GM15510 (cell line): ENCODE measurements at regions not wholly inside any gene's neighbourhood (a gene's known extent, or its start where the extent isn't known, plus 50 kb on each side); places are given as distances from the start of the nearest gene placed in this dataset.

ENCODE experiments used
- POLR2A ChIP-seq: IDR thresholded peaks from 3 replicates; pipeline ENCODE4 v1.6.1; 2011; ENCODE audit warnings: borderline replicate concordance; ENCODE audit not compliant: insufficient read length; ENCODE audit errors: extremely low read depth

DNA sequence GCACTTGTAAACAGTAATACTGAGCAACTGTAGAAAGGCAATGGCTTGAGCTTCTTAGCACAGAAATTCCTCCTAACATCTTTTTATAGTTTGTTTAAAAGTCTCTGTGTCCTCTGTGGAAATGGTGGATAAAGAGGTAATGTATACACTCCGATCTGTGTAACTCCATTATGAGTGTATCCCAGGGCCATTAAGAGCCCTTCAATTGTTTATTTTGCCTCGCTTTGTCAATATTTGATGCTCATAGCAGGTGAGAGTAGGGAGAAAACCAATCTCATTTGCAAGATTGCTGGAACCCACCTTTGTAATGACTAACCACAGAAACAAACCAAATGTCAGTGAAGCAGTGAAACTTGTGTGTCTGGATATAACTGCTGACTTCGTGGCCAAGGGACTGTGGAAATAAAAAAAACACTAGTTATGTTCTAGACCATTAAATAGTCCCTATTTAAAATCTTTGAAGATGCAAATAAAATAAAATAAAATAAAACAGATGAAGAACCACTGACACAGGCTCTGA is 598.2 kb upstream of the BOD1L1 start:
- TF ChIP-seq POLR2A: no peak

DNA sequence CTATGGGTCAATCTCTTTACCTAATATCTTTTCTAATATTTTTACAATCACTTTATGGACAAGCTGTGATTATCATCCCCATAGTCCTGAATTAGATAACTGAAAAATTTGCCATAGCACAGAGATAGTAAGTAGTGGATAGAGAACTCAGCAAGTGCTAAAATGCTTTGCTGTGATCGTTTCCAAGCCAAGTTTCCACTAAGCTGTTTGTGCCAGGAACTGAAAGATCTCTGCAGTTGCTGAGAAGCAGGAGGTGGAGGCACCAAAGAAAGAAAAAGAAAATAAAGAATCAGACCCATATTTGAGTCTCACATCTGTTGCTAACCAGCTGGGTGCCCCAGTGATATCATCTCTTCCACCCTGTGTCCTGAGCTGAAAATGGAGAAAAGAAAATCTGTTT is 605.6 kb upstream of the BOD1L1 start:
- TF ChIP-seq POLR2A: no peak

DNA sequence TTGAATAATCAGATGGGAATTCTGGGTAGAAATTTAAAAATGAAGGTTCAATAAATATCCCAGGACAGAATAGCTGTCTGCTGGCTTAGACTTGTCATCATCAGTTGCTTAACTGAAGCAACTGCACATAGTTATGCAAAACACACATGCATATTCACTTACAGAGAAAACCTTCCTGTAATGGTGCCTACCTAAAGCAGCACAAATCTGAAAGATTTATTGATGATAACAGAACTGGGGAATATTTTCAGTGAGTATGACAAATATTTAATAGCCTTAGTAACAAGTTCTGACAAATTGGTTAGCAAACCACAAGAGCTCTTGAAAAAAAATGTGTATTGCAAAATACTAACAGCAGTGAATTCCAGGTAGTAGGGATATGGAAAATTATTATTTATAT is 606.8 kb upstream of the BOD1L1 start:
- TF ChIP-seq POLR2A: no peak

DNA sequence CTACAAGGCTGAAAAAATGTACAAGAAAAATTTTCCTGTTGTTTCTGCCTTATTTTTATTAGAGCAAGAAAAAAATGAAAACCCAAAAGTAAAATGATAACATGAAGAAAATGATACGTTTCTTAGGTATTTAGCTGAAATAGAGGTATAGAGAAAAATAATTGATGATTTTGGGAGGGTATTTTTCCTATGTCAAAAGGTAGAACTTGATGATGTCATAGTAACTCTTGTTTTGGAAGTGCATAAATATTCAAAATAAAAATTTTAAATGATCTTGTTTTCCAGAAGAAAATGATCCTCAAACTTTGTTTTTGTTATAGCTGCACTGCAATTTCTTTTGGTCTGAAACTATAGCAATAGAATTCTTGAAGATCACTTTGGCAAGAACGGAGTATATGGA is 608.8 kb upstream of the BOD1L1 start:
- TF ChIP-seq POLR2A: no peak

DNA sequence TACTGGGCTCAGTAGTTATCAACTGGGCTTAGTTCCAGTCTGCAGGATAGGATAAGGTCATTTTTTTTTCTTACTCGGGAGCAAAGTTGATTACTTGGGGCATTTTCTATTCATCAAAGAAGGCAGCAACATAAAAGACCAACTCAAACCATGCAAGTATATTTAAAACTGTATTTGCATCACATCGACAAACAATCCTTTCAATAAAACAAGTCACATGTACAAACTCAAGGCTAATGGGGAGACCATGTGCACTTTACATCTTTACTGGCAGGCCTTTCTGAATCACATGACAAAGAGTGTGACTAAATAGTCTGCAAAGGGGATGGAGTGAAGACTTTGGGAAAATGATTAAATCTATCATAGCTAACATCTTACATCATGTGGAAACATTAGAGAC is 610.4 kb upstream of the BOD1L1 start:
- no peak for TF ChIP-seq POLR2A

DNA sequence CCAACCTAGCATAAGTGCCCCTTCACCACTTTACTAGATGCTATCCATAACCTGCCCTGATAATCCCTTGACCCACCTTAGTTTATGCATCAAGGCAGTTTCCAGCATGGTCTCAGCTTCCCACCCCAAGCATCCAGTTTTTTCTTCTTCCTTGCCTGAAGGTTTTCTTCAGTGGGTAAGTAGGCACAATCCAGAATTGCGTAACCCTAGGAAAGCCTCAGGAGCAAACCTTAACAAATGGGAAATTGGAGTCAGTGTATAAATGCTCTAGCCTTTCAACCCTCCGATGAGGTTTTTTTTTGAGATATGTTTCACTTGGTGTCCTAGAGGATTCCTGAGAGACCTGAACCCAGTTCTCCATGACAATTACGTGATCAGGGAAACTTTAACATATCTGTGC is 614.0 kb upstream of the BOD1L1 start:
- TF ChIP-seq POLR2A: no peak

DNA sequence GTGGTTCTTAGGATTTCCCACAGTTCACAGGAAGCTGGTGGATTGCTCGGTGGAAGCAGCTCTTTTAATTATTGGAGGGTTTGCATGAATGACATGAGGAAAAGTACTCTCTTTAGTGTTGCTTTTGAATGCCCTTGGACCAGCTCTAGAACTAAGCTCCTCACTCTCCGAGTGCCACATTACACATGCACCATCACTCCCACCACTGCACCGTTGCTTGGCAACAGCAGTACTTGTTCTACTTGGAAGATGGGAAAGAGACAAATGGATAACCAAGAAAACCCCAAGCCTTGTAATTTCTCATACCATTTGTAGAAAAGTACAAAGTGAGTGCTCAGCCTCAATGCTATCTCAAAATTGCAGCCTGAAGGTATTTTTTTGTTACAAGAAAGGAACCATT is 620.2 kb upstream of the BOD1L1 start:
- no peak for TF ChIP-seq POLR2A

DNA sequence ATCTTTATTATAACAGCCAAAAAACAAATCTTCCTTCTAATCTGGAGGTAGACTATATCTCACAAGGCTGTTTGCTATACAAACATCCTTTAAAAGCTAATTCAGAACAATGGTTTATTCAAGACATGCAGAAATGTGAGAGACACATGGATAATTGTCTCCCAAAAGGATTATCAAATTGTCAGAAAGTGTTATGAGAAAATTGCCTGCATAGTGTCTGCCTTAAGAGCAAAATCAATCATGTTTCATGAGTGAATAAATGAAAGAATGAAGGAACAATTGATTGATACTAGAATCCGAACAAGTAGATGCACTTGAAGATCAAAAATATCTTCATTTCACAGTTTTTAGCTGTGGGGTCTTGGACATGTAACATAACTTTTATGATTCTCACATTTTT is 621.7 kb upstream of the BOD1L1 start:
- TF ChIP-seq POLR2A: no peak

DNA sequence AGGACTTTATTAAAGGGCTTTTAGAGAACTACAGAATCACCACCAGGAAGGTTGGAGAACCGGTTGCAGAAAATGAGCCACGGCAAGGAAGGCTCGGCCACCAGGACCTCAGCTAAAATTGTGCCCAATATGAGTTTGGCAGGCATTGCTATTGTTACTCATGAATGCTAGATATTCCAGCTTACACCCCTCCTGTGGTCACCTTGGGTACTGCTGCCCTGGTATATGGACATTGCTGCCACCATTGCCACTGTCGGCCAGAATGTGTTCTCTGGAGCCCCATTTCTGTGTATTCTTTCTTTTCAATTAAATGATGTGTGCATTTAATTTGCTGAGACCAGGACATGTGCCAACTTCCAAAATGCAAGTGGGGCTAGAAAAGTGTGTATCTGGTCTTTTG is 626.7 kb upstream of the BOD1L1 start:
- no peak for TF ChIP-seq POLR2A

DNA sequence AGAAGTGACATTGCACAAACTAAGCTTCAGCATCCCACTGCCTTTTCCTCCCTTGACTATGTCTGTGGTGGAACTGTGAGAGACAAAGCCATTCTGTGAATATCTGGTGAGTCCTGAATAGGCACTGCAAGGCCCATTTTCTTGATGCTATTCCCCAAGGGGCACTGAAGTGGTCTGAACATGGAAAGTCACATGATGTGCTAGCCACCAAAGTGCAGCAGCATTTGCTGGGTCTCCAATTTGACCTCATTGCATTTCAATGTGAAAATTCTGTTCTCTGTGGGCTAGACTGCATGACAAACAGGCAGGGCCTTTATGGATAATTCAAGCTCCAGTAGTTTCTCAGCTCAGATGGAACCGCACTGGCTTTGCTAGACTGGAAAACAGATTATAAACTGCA is 627.4 kb upstream of the BOD1L1 start:
- TF ChIP-seq POLR2A: no peak

DNA sequence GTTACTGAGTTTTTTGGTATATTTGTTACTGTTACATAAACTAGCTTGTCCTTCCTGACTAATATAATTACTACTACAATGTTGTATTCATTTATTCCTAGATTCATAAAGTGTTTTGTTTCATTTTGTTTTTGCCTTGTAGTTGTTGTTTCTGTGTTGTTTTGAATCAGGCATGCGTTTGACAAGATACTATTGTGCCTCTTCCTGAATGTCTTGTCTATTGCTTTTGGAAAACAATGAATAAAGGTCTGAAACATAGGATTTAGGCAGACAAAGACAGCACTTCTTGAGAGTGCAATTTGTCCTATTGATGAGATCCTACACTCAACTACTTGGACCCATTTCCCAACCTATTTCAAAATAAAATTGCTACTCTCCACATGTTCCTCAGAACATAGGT is 630.4 kb upstream of the BOD1L1 start:
- no peak for TF ChIP-seq POLR2A

DNA sequence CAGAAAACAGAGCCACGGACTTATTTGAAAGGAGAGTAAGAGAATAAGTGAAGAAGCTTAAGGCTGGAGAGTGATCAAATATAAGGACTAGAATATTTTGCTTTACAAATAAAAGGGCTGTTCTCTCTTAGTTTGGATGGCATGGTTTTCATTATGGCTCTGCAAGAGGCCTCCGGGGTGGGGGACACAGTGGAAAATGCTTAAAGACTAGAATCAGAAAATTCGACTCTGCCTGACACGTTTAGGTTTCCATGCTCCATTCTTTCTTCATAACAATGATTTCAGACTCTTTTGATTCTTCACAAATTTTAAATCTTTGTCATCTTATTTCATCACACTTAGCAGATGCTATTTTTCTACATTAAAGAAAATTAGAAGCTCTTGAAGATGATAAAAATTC is 632.4 kb upstream of the BOD1L1 start:
- TF ChIP-seq POLR2A: no peak

DNA sequence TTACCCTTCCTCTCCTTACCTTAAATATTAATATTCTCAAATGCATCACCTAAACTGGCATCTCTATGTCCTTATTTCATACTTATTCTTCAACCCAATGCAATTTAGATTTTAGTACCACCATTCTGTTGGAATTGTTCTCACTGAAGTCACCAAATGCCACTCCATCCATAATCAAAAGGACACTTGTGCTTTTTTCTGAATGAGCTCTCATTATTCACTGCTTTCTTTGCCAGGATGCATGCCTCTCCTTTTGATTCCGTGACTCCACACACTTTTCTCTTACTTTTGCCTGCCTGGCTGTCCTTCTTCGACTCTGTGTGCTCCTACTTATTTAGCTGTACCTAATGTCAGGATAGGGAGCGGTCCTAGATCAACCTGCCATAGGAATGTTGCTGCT is 633.1 kb upstream of the BOD1L1 start:
- no peak for TF ChIP-seq POLR2A

DNA sequence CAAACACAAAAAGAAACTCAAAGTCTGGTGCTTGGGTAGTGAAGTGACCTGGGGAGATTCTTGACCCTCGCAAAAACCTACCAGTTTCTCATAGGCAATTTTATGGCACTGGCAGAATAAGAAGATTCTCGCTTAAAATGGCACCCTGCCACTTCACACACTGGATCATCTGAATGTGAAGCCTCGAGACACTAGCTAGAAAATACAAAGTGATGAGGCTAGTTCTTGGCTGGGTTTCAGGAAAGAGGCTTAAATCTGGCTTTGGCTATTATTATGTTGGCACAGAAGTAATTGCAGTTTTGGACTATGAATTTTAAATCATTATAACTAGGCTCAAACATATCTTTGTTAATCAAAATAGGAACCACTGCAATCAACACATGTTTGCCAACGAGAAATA is 634.7 kb upstream of the BOD1L1 start:
- no peak for TF ChIP-seq POLR2A

DNA sequence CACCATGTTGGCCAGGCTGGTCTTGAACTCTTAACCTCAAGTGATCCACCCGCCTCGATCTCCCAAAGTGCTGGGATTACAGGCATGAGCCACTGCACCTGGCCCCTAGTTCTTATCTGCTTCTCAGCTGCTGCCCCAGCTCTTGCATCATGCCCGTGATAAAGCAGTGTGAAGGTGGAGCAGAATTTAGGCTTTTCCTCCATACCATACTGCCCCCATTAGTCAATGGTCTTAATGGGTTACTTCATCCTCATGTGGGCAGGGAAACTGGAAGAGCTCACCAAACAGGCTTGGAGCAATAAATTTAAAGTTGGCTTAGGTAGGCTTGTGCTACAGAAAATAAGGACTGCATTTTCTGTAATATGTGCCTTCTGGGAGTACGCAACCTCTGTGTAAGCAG is 636.9 kb upstream of the BOD1L1 start:
- TF ChIP-seq POLR2A: no peak

DNA sequence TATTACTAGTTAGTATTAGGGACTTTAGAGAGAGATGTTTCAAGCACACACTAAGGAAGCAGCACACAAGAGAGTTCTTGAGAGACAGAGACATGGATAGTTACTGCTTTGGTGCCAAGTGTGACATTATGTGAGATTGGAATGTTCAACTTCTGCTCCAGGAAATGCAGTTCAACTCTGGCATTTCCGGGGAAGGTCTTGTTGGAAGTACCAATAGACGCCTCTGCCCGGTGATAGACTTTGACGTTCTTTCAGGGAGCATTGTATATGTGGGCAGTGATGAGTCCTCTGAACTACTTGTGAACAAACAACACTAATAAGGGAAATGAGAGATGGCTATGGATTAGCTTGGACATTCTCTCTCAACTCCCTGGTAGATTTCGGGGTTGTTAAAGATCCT is 638.1 kb upstream of the BOD1L1 start:
- no peak for TF ChIP-seq POLR2A

DNA sequence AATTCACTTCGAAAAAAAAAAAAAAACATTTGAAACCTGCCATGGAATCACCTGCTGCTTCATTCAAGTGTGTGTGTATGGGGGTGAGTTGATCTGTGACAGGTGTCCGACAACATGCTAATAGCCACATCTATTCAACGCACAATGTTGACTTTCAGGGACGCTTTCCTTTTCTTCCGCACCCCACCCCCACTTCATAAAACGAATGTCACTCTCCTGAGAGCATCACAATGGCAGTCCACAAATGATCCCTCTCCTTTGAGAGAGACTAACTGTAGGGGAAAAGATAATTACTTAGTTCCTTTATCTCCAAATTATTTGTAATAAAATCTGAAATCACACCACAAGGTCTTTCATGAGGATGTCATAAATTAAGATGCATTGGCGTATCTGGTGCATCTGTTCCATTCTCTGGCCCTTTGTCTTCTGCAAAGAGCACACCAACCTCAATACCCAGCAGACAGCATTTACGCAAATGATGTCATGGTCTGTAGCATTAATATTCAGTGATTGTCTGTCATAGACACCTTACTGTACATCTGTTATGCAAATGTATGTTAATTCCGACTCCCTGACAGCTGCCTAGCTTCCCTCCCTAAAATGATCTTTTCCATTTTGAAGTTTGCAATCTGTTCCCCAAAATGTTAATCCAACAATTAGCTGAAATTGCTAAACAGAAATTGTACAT is 640.0 kb upstream of the BOD1L1 start:
- no peak for TF ChIP-seq POLR2A
